ENCODE measurements at regions not wholly inside any gene's neighbourhood (a gene's known extent, or its start where the extent isn't known, plus 50 kb on each side); places are given as distances from the start of the nearest gene placed in this dataset.

- Mint-ChIP-seq H3K9me3 (peaks cover 0 to 5% (median 2%) of the 10 kb centered on the region in 5 donors), H3K4me1 (no peaks in the 10 kb centered on the region), H3K4me3 (no peak overlapping the region), H3K27me3 (no peaks in the 10 kb centered on the region), H3K27ac (no peak overlapping the region), H3K36me3 (no peaks in the 10 kb centered on the region)
- no peaks in the 10 kb centered on the region for H3K36me3 ChIP-seq (ENCODE audit: insufficient read depth, low read length)
- H3K4me3 ChIP-seq (ENCODE audit: low read length): no peak overlapping the region
- DNase-seq: no peak
- no peaks in the 10 kb centered on the region for H3K9me3 ChIP-seq (ENCODE audit: low read length)
- POLR2A ChIA-PET: no interaction called here
- H3K27ac ChIP-seq (ENCODE audit: low read depth, low read length): no peak overlapping the region
- H3K27me3 ChIP-seq (ENCODE audit: insufficient read depth, low read length, poor library complexity, severe bottlenecking): no peaks in the 10 kb centered on the region
- H3K4me1 ChIP-seq (ENCODE audit: insufficient read depth, low read length): no peaks in the 10 kb centered on the region
- CTCF ChIA-PET: no interaction called here
Observed at GRCh38 chr18:41587976-41588375, 367.1 kb upstream of the PIK3C3 start.

- H3K27ac Mint-ChIP-seq: no peak overlapping the region
- Histone ChIP-seq H3K36me3 (ENCODE audit: insufficient read depth, low read length) (no peaks in the 10 kb centered on the region), H3K4me1 (ENCODE audit: insufficient read depth, low read length) (no peaks in the 10 kb centered on the region), H3K27ac (ENCODE audit: low read depth, low read length) (no peak overlapping the region), H3K27me3 (ENCODE audit: insufficient read depth, low read length, poor library complexity, severe bottlenecking) (no peaks in the 10 kb centered on the region), H3K9me3 (ENCODE audit: low read length) (no peaks in the 10 kb centered on the region), H3K4me3 (ENCODE audit: low read length) (no peak overlapping the region)
- peaks cover 2 to 10% (median 3%) of the 10 kb centered on the region in 5 donors for H3K9me3 Mint-ChIP-seq
- no peak overlapping the region for H3K4me3 Mint-ChIP-seq
- POLR2A ChIA-PET: no interaction called here
- DNase-seq: no peak
- no peaks in the 10 kb centered on the region for H3K36me3 Mint-ChIP-seq
- H3K4me1 Mint-ChIP-seq: no peaks in the 10 kb centered on the region
- CTCF ChIA-PET: no interaction called here
- no peaks in the 10 kb centered on the region for H3K27me3 Mint-ChIP-seq
Observed at GRCh38 chr18:41585512-41585911, 369.5 kb upstream of the PIK3C3 start.

- no peak for DNase-seq
- ChIA-PET POLR2A (no interaction called here), CTCF (no interaction called here)
- H3K27me3 ChIP-seq (ENCODE audit: insufficient read depth, low read length, poor library complexity, severe bottlenecking): no peaks in the 10 kb centered on the region
- H3K27me3 Mint-ChIP-seq: no peaks in the 10 kb centered on the region
- no peaks in the 10 kb centered on the region for H3K36me3 ChIP-seq (ENCODE audit: insufficient read depth, low read length)
- H3K4me3 Mint-ChIP-seq: no peak overlapping the region
- no peak overlapping the region for H3K4me3 ChIP-seq (ENCODE audit: low read length)
- no peaks in the 10 kb centered on the region for H3K4me1 Mint-ChIP-seq
- H3K4me1 ChIP-seq (ENCODE audit: insufficient read depth, low read length): no peaks in the 10 kb centered on the region
- H3K9me3 Mint-ChIP-seq: peaks cover 0 to 9% (median 3%) of the 10 kb centered on the region in 5 donors
- no peaks in the 10 kb centered on the region for H3K9me3 ChIP-seq (ENCODE audit: low read length)
- H3K36me3 Mint-ChIP-seq: no peaks in the 10 kb centered on the region
- H3K27ac Mint-ChIP-seq: no peak overlapping the region
- H3K27ac ChIP-seq (ENCODE audit: low read depth, low read length): no peak overlapping the region
Observed at GRCh38 chr18:41579185-41579584, 375.8 kb upstream of the PIK3C3 start.

- Mint-ChIP-seq H3K4me1 (no peaks in the 10 kb centered on the region), H3K36me3 (no peaks in the 10 kb centered on the region), H3K4me3 (no peak overlapping the region), H3K27me3 (no peaks in the 10 kb centered on the region), H3K27ac (no peak overlapping the region), H3K9me3 (peaks cover 0 to 11% (median 3%) of the 10 kb centered on the region in 5 donors)
- no peak overlapping the region for H3K27ac ChIP-seq (ENCODE audit: low read depth, low read length)
- H3K4me3 ChIP-seq (ENCODE audit: low read length): no peak overlapping the region
- DNase-seq: no peak
- POLR2A ChIA-PET: no interaction called here
- H3K4me1 ChIP-seq (ENCODE audit: insufficient read depth, low read length): no peaks in the 10 kb centered on the region
- H3K9me3 ChIP-seq (ENCODE audit: low read length): no peaks in the 10 kb centered on the region
- CTCF ChIA-PET: no interaction called here
- H3K27me3 ChIP-seq (ENCODE audit: insufficient read depth, low read length, poor library complexity, severe bottlenecking): no peaks in the 10 kb centered on the region
- no peaks in the 10 kb centered on the region for H3K36me3 ChIP-seq (ENCODE audit: insufficient read depth, low read length)
Observed at GRCh38 chr18:41577529-41577928, 377.5 kb upstream of the PIK3C3 start.

GRCh38 chr18:41576643-41577042, 378.4 kb upstream of the PIK3C3 start:
- POLR2A ChIA-PET: no interaction called here
- Mint-ChIP-seq H3K36me3 (no peaks in the 10 kb centered on the region), H3K4me3 (no peak overlapping the region), H3K9me3 (peaks cover 0 to 11% (median 2%) of the 10 kb centered on the region in 5 donors), H3K27ac (no peak overlapping the region), H3K4me1 (no peaks in the 10 kb centered on the region), H3K27me3 (no peaks in the 10 kb centered on the region)
- no peaks in the 10 kb centered on the region for H3K9me3 ChIP-seq (ENCODE audit: low read length)
- no peak for DNase-seq
- no peaks in the 10 kb centered on the region for H3K36me3 ChIP-seq (ENCODE audit: insufficient read depth, low read length)
- H3K27me3 ChIP-seq (ENCODE audit: insufficient read depth, low read length, poor library complexity, severe bottlenecking): no peaks in the 10 kb centered on the region
- H3K4me3 ChIP-seq (ENCODE audit: low read length): no peak overlapping the region
- no peaks in the 10 kb centered on the region for H3K4me1 ChIP-seq (ENCODE audit: insufficient read depth, low read length)
- H3K27ac ChIP-seq (ENCODE audit: low read depth, low read length): no peak overlapping the region
- CTCF ChIA-PET: no interaction called here

GRCh38 chr18:41569867-41570266, 385.2 kb upstream of the PIK3C3 start:
- H3K4me3 ChIP-seq (ENCODE audit: low read length): no peak overlapping the region
- CTCF ChIA-PET: no interaction called here
- H3K36me3 Mint-ChIP-seq: no peaks in the 10 kb centered on the region

GRCh38 chr18:41561961-41562360, 393.1 kb upstream of the PIK3C3 start:
- H3K27ac Mint-ChIP-seq: no peak overlapping the region
- Histone ChIP-seq H3K36me3 (ENCODE audit: insufficient read depth, low read length) (no peaks in the 10 kb centered on the region), H3K9me3 (ENCODE audit: low read length) (no peaks in the 10 kb centered on the region), H3K27me3 (ENCODE audit: insufficient read depth, low read length, poor library complexity, severe bottlenecking) (no peaks in the 10 kb centered on the region), H3K4me1 (ENCODE audit: insufficient read depth, low read length) (no peaks in the 10 kb centered on the region), H3K4me3 (ENCODE audit: low read length) (no peak overlapping the region), H3K27ac (ENCODE audit: low read depth, low read length) (no peak overlapping the region)
- peaks cover 0 to 11% (median 9%) of the 10 kb centered on the region in 5 donors for H3K9me3 Mint-ChIP-seq
- no peak overlapping the region for H3K4me3 Mint-ChIP-seq
- ChIA-PET POLR2A (no interaction called here), CTCF (no interaction called here)
- H3K4me1 Mint-ChIP-seq: no peaks in the 10 kb centered on the region
- no peaks in the 10 kb centered on the region for H3K36me3 Mint-ChIP-seq
- H3K27me3 Mint-ChIP-seq: no peaks in the 10 kb centered on the region
- no peak for DNase-seq

More at GRCh38 chr18:41569867-41570266, 385.2 kb upstream of the PIK3C3 start:
- Histone ChIP-seq H3K36me3 (ENCODE audit: insufficient read depth, low read length) (no peaks in the 10 kb centered on the region), H3K27me3 (ENCODE audit: insufficient read depth, low read length, poor library complexity, severe bottlenecking) (no peaks in the 10 kb centered on the region), H3K4me1 (ENCODE audit: insufficient read depth, low read length) (no peaks in the 10 kb centered on the region), H3K9me3 (ENCODE audit: low read length) (no peaks in the 10 kb centered on the region), H3K27ac (ENCODE audit: low read depth, low read length) (no peak overlapping the region)
- Mint-ChIP-seq H3K9me3 (peaks cover 0 to 7% (median 3%) of the 10 kb centered on the region in 5 donors), H3K4me1 (no peaks in the 10 kb centered on the region), H3K27ac (no peak overlapping the region), H3K4me3 (no peak overlapping the region), H3K27me3 (no peaks in the 10 kb centered on the region)
- no peak for DNase-seq
- POLR2A ChIA-PET: no interaction called here

GRCh38 chr18:41558715-41559114, 396.3 kb upstream of the PIK3C3 start:
- Mint-ChIP-seq H3K36me3 (no peaks in the 10 kb centered on the region), H3K4me3 (no peak overlapping the region), H3K9me3 (peaks cover 0 to 25% (median 8%) of the 10 kb centered on the region in 5 donors), H3K4me1 (no peaks in the 10 kb centered on the region), H3K27ac (no peak overlapping the region), H3K27me3 (no peaks in the 10 kb centered on the region)
- H3K27ac ChIP-seq (ENCODE audit: low read depth, low read length): no peak overlapping the region
- H3K36me3 ChIP-seq (ENCODE audit: insufficient read depth, low read length): no peaks in the 10 kb centered on the region
- H3K27me3 ChIP-seq (ENCODE audit: insufficient read depth, low read length, poor library complexity, severe bottlenecking): no peaks in the 10 kb centered on the region
- CTCF ChIA-PET: no interaction called here
- POLR2A ChIA-PET: no interaction called here
- DNase-seq: no peak
- no peaks in the 10 kb centered on the region for H3K4me1 ChIP-seq (ENCODE audit: insufficient read depth, low read length)
- H3K9me3 ChIP-seq (ENCODE audit: low read length): no peaks in the 10 kb centered on the region
- no peak overlapping the region for H3K4me3 ChIP-seq (ENCODE audit: low read length)

GRCh38 chr18:41553716-41554115, 401.3 kb upstream of the PIK3C3 start:
- Mint-ChIP-seq H3K4me1 (no peaks in the 10 kb centered on the region), H3K4me3 (no peak overlapping the region), H3K36me3 (no peaks in the 10 kb centered on the region), H3K27me3 (no peaks in the 10 kb centered on the region), H3K9me3 (peaks cover 4 to 19% (median 6%) of the 10 kb centered on the region in 5 donors), H3K27ac (no peak overlapping the region)
- POLR2A ChIA-PET: no interaction called here
- no peak for DNase-seq
- Histone ChIP-seq H3K36me3 (ENCODE audit: insufficient read depth, low read length) (no peaks in the 10 kb centered on the region), H3K4me1 (ENCODE audit: insufficient read depth, low read length) (no peaks in the 10 kb centered on the region), H3K27me3 (ENCODE audit: insufficient read depth, low read length, poor library complexity, severe bottlenecking) (no peaks in the 10 kb centered on the region), H3K4me3 (ENCODE audit: low read length) (no peak overlapping the region), H3K9me3 (ENCODE audit: low read length) (no peaks in the 10 kb centered on the region), H3K27ac (ENCODE audit: low read depth, low read length) (no peak overlapping the region)
- CTCF ChIA-PET: no interaction called here

Data from CD8-positive, alpha-beta memory T cell (primary cell).